H1 (cell line): ENCODE measurements at regions not wholly inside any gene's neighbourhood (a gene's known extent, or its start where the extent isn't known, plus 50 kb on each side); places are given as distances from the start of the nearest gene placed in this dataset.

Source experiments
- CTCF ChIA-PET: fragments of 300-600 bp; sonication (Branson Sonifier 250); formaldehyde crosslinking; loops from one replicate; lab custom pipeline; 2021; ENCODE audit not compliant: partially characterized antibody; lab: Charles Lee
- POLR2A ChIA-PET: fragments of 300-600 bp; sonication (Branson Sonifier 250); formaldehyde crosslinking; loops from one replicate; lab custom pipeline; 2021; ENCODE audit warnings: inconsistent platforms; ENCODE audit not compliant: partially characterized antibody; lab: Charles Lee
- DNase-seq, 2 experiments: peaks; one replicate each; pipeline versions ENCODE4 v3.0.0 to v3.0.0-alpha.2; 2010 to 2022; ENCODE audit warnings: low spot score in 2 of 2, low read depth in 1 of 2, mixed read lengths in 1 of 2
- FAIRE-seq: peaks from 2 replicates; lab custom pipeline; 2011; peaks lifted over from hg19 to GRCh38; lab: Jason Lieb, UNC
- H2AFZ ChIP-seq: 2 replicates; pipeline ENCODE4 v1.8.1; 2012; ENCODE audit warnings: low read length, inconsistent platforms
- H2AK5ac ChIP-seq: 2 replicates; pipeline ENCODE4 v1.6.1; 2013; ENCODE audit warnings: low read depth, low read length
- H2BK120ac ChIP-seq: replicated peaks from 2 replicates; pipeline ENCODE3; 2013; ENCODE audit warnings: low read depth, low read length, inconsistent platforms
- H2BK12ac ChIP-seq: 2 replicates; pipeline ENCODE4 v1.6.1; 2013; ENCODE audit warnings: low read depth, low read length
- H2BK15ac ChIP-seq: 2 replicates; pipeline ENCODE4 v1.6.1; 2013; ENCODE audit warnings: low read length
- H2BK20ac ChIP-seq: 2 replicates; pipeline ENCODE4 v1.6.1; 2013; ENCODE audit warnings: low read length
- H2BK5ac ChIP-seq: 2 replicates; pipeline ENCODE4 v1.6.1; 2013; ENCODE audit warnings: low read depth, low read length
- H3K14ac ChIP-seq: 2 replicates; pipeline ENCODE4 v1.6.1; 2013; ENCODE audit warnings: inconsistent platforms; ENCODE audit not compliant: insufficient read length
- H3K18ac ChIP-seq: 2 replicates; pipeline ENCODE4 v1.6.1; 2013; ENCODE audit warnings: low read length; ENCODE audit errors: extremely low read depth
- H3K23ac ChIP-seq: 2 replicates; pipeline ENCODE4 v1.6.1; 2013; ENCODE audit warnings: inconsistent platforms; ENCODE audit not compliant: insufficient read length
- H3K23me2 ChIP-seq: 2 replicates; pipeline ENCODE4 v1.6.1; 2013; ENCODE audit warnings: low read depth, low read length
- H3K27ac ChIP-seq: 2 replicates; pipeline ENCODE4 v1.6.1; 2011; ENCODE audit warnings: low read depth, low read length, inconsistent platforms
- H3K27me3 ChIP-seq, 4 experiments: replicated peaks in 1 of 4; 1 replicate in 1 of 4; 2 replicates in 3 of 4; pipeline versions ENCODE4 v1.6.1 to v1.8.1; 2011 to 2013; ENCODE audit warnings: low read length in 3 of 4, mild to moderate bottlenecking in 3 of 4, inconsistent platforms in 2 of 4, mixed read lengths in 2 of 4, moderate library complexity in 1 of 4; ENCODE audit not compliant: control insufficient read depth in 3 of 4, insufficient read depth in 3 of 4; ENCODE audit errors: extremely low read depth in 1 of 4
- H3K36me3 ChIP-seq, 4 experiments: 2 replicates each; pipeline versions ENCODE4 v1.6.1 to v1.8.1; 2011 to 2013; ENCODE audit warnings: mild to moderate bottlenecking in 4 of 4, low read length in 3 of 4, moderate library complexity in 2 of 4, control low read depth in 1 of 4, inconsistent platforms in 1 of 4; ENCODE audit not compliant: insufficient read depth in 4 of 4, control insufficient read depth in 2 of 4
- H3K4ac ChIP-seq: replicated peaks from 2 replicates; pipeline ENCODE3; 2013; ENCODE audit warnings: low read length, low read depth, mixed read lengths, inconsistent platforms; ENCODE audit not compliant: insufficient read length
- H3K4me1 ChIP-seq, 4 experiments: replicated peaks in 1 of 4; 1 replicate in 1 of 4; 2 replicates in 3 of 4; pipeline versions ENCODE4 v1.6.1 to v1.8.1; 2011 to 2013; ENCODE audit warnings: low read length in 3 of 4, inconsistent platforms in 2 of 4, mixed read lengths in 1 of 4; ENCODE audit not compliant: insufficient read depth in 4 of 4, control insufficient read depth in 3 of 4
- H3K4me2 ChIP-seq, 2 experiments: 2 replicates each; pipeline versions ENCODE4 v1.6.1 to v1.8.1; 2011 to 2013; ENCODE audit warnings: low read depth in 2 of 2, low read length in 2 of 2, control low read depth in 1 of 2, inconsistent platforms in 1 of 2, mild to moderate bottlenecking in 1 of 2; ENCODE audit not compliant: insufficient read depth in 1 of 2
- H3K4me3 ChIP-seq, 4 experiments: fragments of 200-600, 300-600 bp in 1 of 4; sonication (generic), shearing (Covaris generic), sonication (Bioruptor Twin) in 1 of 4; 2 replicates each; pipeline versions ENCODE4 v1.5.1 to v1.8.1; 2011 to 2016; ENCODE audit warnings: low read length in 4 of 4, low read depth in 3 of 4, control low read depth in 2 of 4, inconsistent platforms in 2 of 4, mild to moderate bottlenecking in 2 of 4, mixed read lengths in 1 of 4, moderate library complexity in 1 of 4; ENCODE audit not compliant: insufficient read depth in 2 of 4; ENCODE audit errors: extremely low read depth in 1 of 4
- H3K56ac ChIP-seq: replicated peaks from 2 replicates; pipeline ENCODE3; 2013; ENCODE audit warnings: low read depth, mild to moderate bottlenecking, mixed read lengths, low read length, inconsistent platforms; ENCODE audit not compliant: insufficient read length
- H3K79me1 ChIP-seq: 2 replicates; pipeline ENCODE4 v1.6.1; 2013; ENCODE audit warnings: low read depth, low read length, control low read depth
- H3K79me2 ChIP-seq, 2 experiments: 2 replicates each; pipeline versions ENCODE4 v1.6.1 to v1.8.1; 2012 to 2013; ENCODE audit warnings: low read length in 2 of 2, mild to moderate bottlenecking in 2 of 2, inconsistent platforms in 1 of 2; ENCODE audit not compliant: insufficient read depth in 2 of 2, control insufficient read depth in 1 of 2
- H3K9ac ChIP-seq, 4 experiments: replicated peaks in 1 of 4; 1 replicate in 1 of 4; 2 replicates in 3 of 4; pipeline versions ENCODE4 v1.6.1 to v1.8.1; 2011 to 2013; ENCODE audit warnings: low read depth in 3 of 4, low read length in 3 of 4, control low read depth in 2 of 4, mild to moderate bottlenecking in 2 of 4, moderate library complexity in 2 of 4, inconsistent platforms in 1 of 4; ENCODE audit errors: extremely low read depth in 1 of 4
- H3K9me3 ChIP-seq, 2 experiments: 2 replicates each; pipeline versions ENCODE4 v1.6.1 to v1.8.1; 2012 to 2013; ENCODE audit warnings: mild to moderate bottlenecking in 2 of 2, moderate library complexity in 2 of 2, control low read depth in 1 of 2, inconsistent platforms in 1 of 2, low read depth in 1 of 2, low read length in 1 of 2, mixed read lengths in 1 of 2; ENCODE audit not compliant: insufficient read depth in 2 of 2
- H4K20me1 ChIP-seq, 2 experiments: replicated peaks in 1 of 2; 2 replicates each; pipeline versions ENCODE3 to v1.8.1; 2011 to 2013; ENCODE audit warnings: inconsistent platforms in 2 of 2, low read length in 2 of 2, mild to moderate bottlenecking in 1 of 2; ENCODE audit not compliant: insufficient read depth in 2 of 2, control insufficient read depth in 1 of 2
- H4K5ac ChIP-seq: 2 replicates; pipeline ENCODE4 v1.6.1; 2013; ENCODE audit warnings: low read length, low read depth, mixed read lengths, inconsistent platforms; ENCODE audit not compliant: insufficient read length
- H4K8ac ChIP-seq: 2 replicates; pipeline ENCODE4 v1.8.0; 2013; ENCODE audit warnings: mild to moderate bottlenecking, moderate library complexity, low read length, inconsistent platforms; ENCODE audit not compliant: insufficient read depth; ENCODE audit errors: extremely low read depth
- H4K91ac ChIP-seq: replicated peaks from 2 replicates; pipeline ENCODE3; 2013; ENCODE audit warnings: low read length, mixed read lengths, inconsistent platforms; ENCODE audit not compliant: insufficient read length
- POU5F1 ChIP-seq: IDR thresholded peaks from 2 replicates; pipeline ENCODE4 v1.6.1; 2011; ENCODE audit warnings: low read depth, mild to moderate bottlenecking, low read length, moderate library complexity
- WGBS, 2 experiments: shearing (Covaris generic) in 1 of 2; methylation state at CpG; one replicate each; pipeline versions ENCODE4 v1.1.6 to v1.1.7; 2013 to 2015; ENCODE audit warnings: low lambda C conversion rate in 2 of 2, mixed read lengths in 2 of 2, inconsistent platforms in 1 of 2, low coverage in 1 of 2, missing lambda C conversion rate in 1 of 2; ENCODE audit not compliant: insufficient replicate concordance in 2 of 2, insufficient coverage in 1 of 2, insufficient read length in 1 of 2; ENCODE audit errors: extremely low coverage in 1 of 2, missing lambda C conversion rate in 1 of 2; 5-methylcytosine and 5-hydroxymethylcytosine counted together
- TF ChIP-seq, protein P1 (sequence below): IDR thresholded peaks from 2 replicates; pipeline ENCODE4 v1.6.1; 2012; ENCODE audit warnings: inconsistent platforms

DNA sequence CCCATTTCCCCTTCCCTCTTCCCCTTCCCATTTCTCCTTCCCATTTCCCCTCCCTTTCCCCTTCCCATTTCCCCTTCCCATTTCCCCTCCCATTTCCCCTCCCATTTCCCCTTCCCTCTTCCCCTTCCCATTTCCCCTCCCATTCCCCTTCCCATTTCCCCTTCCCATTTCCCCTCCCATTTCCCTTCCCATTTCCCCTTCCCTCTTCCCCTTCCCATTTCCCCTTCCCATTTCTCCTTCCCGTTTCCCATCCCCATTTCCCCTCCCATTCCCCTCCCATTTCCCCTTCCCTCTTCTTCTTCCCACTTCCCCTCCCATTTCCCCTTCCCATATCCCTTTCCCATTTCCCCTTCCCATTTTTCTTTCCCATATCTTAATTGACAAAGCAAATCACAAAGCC is 109.0 kb downstream of the OLFM1 start:
- DNase-seq, result no peak
- H4K5ac ChIP-seq, result no peak overlapping the region
- no peak overlapping the region for H2AK5ac ChIP-seq
- H2BK15ac ChIP-seq, result no peak overlapping the region
- no peak overlapping the region for H3K56ac ChIP-seq
- no peak overlapping the region for H3K27ac ChIP-seq
- no peak overlapping the region for H3K4ac ChIP-seq
- CTCF ChIA-PET, result no interaction called here
- no peak overlapping the region for H3K14ac ChIP-seq
- no peaks in the 10 kb centered on the region for H4K20me1 ChIP-seq
- H3K79me1 ChIP-seq, result no peaks in the 10 kb centered on the region
- no peak overlapping the region for H3K9ac ChIP-seq
- peaks cover 0 to 6% of the 10 kb centered on the region in 2 experiments; a peak in 2 of 4 replicates for H3K9me3 ChIP-seq
- no peaks in the 10 kb centered on the region for H3K36me3 ChIP-seq
- no peaks in the 10 kb centered on the region for H3K23me2 ChIP-seq
- no peak overlapping the region for H4K8ac ChIP-seq
- no peak overlapping the region for H2BK5ac ChIP-seq
- no peak for FAIRE-seq
- 93% methylated on average over 1 of the region's 1 CpG; no CpG with 5 or more reads in 1 of the 2 experiments for WGBS, 2 experiments
- peaks cover 8 to 19% (median 11%) of the 10 kb centered on the region in 4 experiments for H3K4me1 ChIP-seq
- H4K91ac ChIP-seq, result no peak overlapping the region
- H2BK12ac ChIP-seq, result no peak overlapping the region
- H2AFZ ChIP-seq, result no peak overlapping the region
- no peak overlapping the region for H3K4me2 ChIP-seq
- H2BK20ac ChIP-seq, result no peak overlapping the region
- no peak overlapping the region for H3K4me3 ChIP-seq
- no peaks in the 10 kb centered on the region for H3K79me2 ChIP-seq
- H2BK120ac ChIP-seq, result no peak overlapping the region
- H3K18ac ChIP-seq, result no peak overlapping the region
- H3K27me3 ChIP-seq, result no peaks in the 10 kb centered on the region; a peak in 3 of 7 replicates
- H3K23ac ChIP-seq, result no peak overlapping the region
- POLR2A ChIA-PET, result no interaction called here
- TF ChIP-seq, protein P1, sequence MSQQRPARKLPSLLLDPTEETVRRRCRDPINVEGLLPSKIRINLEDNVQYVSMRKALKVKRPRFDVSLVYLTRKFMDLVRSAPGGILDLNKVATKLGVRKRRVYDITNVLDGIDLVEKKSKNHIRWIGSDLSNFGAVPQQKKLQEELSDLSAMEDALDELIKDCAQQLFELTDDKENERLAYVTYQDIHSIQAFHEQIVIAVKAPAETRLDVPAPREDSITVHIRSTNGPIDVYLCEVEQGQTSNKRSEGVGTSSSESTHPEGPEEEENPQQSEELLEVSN, result no peak
- no peak for TF ChIP-seq POU5F1
